WTC11 (cell line): ENCODE measurements at regions not wholly inside any gene's neighbourhood (a gene's known extent, or its start where the extent isn't known, plus 50 kb on each side); places are given as distances from the start of the nearest gene placed in this dataset.

Source experiments
- ATAC-seq: fragments of 200-7000 bp; cut with Tn5 transposase; 2 replicates; pipeline ENCODE4 v1.10.0; 2021; ENCODE audit warnings: mild to moderate bottlenecking, moderate library complexity
- CTCF ChIA-PET: fragments of 300-600 bp; sonication (Branson Sonifier 250); formaldehyde crosslinking; loops from one replicate; lab custom pipeline; 2021; ENCODE audit warnings: antibody characterized with exemption; lab: Charles Lee
- POLR2A ChIA-PET: fragments of 350-600 bp; sonication (Branson Sonifier 250); formaldehyde crosslinking; loops from one replicate; lab custom pipeline; 2021; ENCODE audit warnings: antibody characterized with exemption; lab: Charles Lee
- DNase-seq: peaks from one replicate; pipeline ENCODE4 v3.0.0; 2021; ENCODE audit warnings: low spot score
- H3K27ac Mint-ChIP-seq: 2 replicates; pipeline ENCODE4 v1.8.0; 2021; ENCODE audit warnings: mixed read lengths
- H3K27me3 Mint-ChIP-seq: 2 replicates; pipeline ENCODE4 v1.8.0; 2021; ENCODE audit warnings: low read depth, mild to moderate bottlenecking, moderate library complexity, mixed read lengths
- H3K36me3 Mint-ChIP-seq: 2 replicates; pipeline ENCODE4 v1.8.0; 2021; ENCODE audit warnings: mixed read lengths
- H3K4me1 Mint-ChIP-seq: 2 replicates; pipeline ENCODE4 v1.8.0; 2022; ENCODE audit warnings: mixed read lengths
- H3K4me3 Mint-ChIP-seq: 2 replicates; pipeline ENCODE4 v1.8.0; 2021; ENCODE audit warnings: mild to moderate bottlenecking, moderate library complexity, mixed read lengths
- H3K9me3 Mint-ChIP-seq: 2 replicates; pipeline ENCODE4 v1.8.0; 2021; ENCODE audit warnings: mixed read lengths
- CREM ChIP-seq: sonication (generic); formaldehyde crosslinking; IDR thresholded peaks from 2 replicates; pipeline ENCODE4 v1.8.1; 2022; ENCODE audit warnings: mild to moderate bottlenecking, missing genetic modification reagents, moderate library complexity
- GABPB1 ChIP-seq: sonication (generic); formaldehyde crosslinking; IDR thresholded peaks from 2 replicates; pipeline ENCODE4 v1.8.1; 2023; ENCODE audit warnings: mild to moderate bottlenecking, missing genetic modification reagents
- GRHL2 ChIP-seq: fragments of 250-450 bp; sonication (Bioruptor Pico); IDR thresholded peaks from 2 replicates; pipeline ENCODE4 v1.8.0; 2022; ENCODE audit warnings: mild to moderate bottlenecking, moderate library complexity; ENCODE audit not compliant: insufficient replicate concordance, severe bottlenecking
- NFATC4 ChIP-seq: fragments of 250-450 bp; sonication (Bioruptor Pico); IDR thresholded peaks from 2 replicates; pipeline ENCODE4 v1.9.0; 2021; ENCODE audit warnings: mild to moderate bottlenecking
- NFYB ChIP-seq: sonication (generic); formaldehyde crosslinking; conservative IDR thresholded peaks from 2 replicates; pipeline ENCODE4 v1.8.0; 2022; ENCODE audit warnings: low read depth, missing genetic modification reagents
- NR1H2 ChIP-seq: sonication (generic); formaldehyde crosslinking; IDR thresholded peaks from 2 replicates; pipeline ENCODE4 v1.9.0; 2021; ENCODE audit warnings: mild to moderate bottlenecking, moderate library complexity, missing genetic modification reagents
- PRRX2 ChIP-seq: fragments of 250-450 bp; sonication (Bioruptor Pico); IDR thresholded peaks from 2 replicates; pipeline ENCODE4 v1.8.0; 2021; ENCODE audit warnings: mild to moderate bottlenecking
- SOX15 ChIP-seq: fragments of 250-450 bp; sonication (Bioruptor Pico); IDR thresholded peaks from 2 replicates; pipeline ENCODE4 v1.9.0; 2021; ENCODE audit warnings: mild to moderate bottlenecking
- ZNF396 ChIP-seq: fragments of 250-450 bp; sonication (Bioruptor Pico); IDR thresholded peaks from 2 replicates; pipeline ENCODE4 v1.8.0; 2021; ENCODE audit warnings: mild to moderate bottlenecking, moderate library complexity, borderline replicate concordance
- TF ChIP-seq, protein P1 (sequence below): sonication (generic); formaldehyde crosslinking; IDR thresholded peaks from 2 replicates; pipeline ENCODE4 v1.8.1; 2023; ENCODE audit warnings: mild to moderate bottlenecking, missing genetic modification reagents, moderate library complexity
- TF ChIP-seq, protein P2 (sequence below): sonication (generic); formaldehyde crosslinking; IDR thresholded peaks from 2 replicates; pipeline ENCODE4 v1.8.0; 2023; ENCODE audit warnings: missing genetic modification reagents
- TF ChIP-seq, protein P3 (sequence below): sonication (generic); formaldehyde crosslinking; IDR thresholded peaks from 2 replicates; pipeline ENCODE4 v1.8.0; 2022; ENCODE audit warnings: mild to moderate bottlenecking, missing genetic modification reagents
- TF ChIP-seq, protein P4 (sequence below): sonication (generic); formaldehyde crosslinking; IDR thresholded peaks from 2 replicates; pipeline ENCODE4 v1.8.0; 2023; ENCODE audit warnings: mild to moderate bottlenecking, missing genetic modification reagents
- TF ChIP-seq, protein P5 (sequence below): sonication (generic); formaldehyde crosslinking; IDR thresholded peaks from 2 replicates; pipeline ENCODE4 v1.8.1; 2023; ENCODE audit warnings: mild to moderate bottlenecking, missing genetic modification reagents, borderline replicate concordance
- TF ChIP-seq, protein P6 (sequence below): sonication (generic); formaldehyde crosslinking; IDR thresholded peaks from 2 replicates; pipeline ENCODE4 v1.8.1; 2023; ENCODE audit warnings: mild to moderate bottlenecking, moderate library complexity, missing genetic modification reagents
- TF ChIP-seq, protein P7 (sequence below): sonication (generic); formaldehyde crosslinking; IDR thresholded peaks from 2 replicates; pipeline ENCODE4 v1.8.1; 2023; ENCODE audit warnings: mild to moderate bottlenecking, missing genetic modification reagents

DNA sequence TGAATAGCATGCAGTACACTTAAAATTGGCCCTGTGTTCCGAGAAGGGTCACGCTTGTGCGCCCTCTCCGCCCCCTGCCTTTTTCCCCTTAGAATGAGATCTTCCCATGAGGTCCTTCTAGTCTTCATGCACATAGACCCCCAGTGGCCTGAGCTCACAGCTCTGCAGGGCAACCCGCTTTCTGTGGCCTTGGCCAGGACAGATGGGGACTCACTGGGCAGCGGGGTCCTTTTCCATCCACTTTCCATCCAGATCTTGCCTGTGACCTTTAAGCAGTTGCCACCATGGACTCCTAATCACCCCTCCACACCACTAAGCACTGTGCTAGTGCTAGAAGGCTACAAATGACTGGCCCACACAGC, 244.4 kb downstream of the UACA start (continued):
- TF ChIP-seq, protein P1, sequence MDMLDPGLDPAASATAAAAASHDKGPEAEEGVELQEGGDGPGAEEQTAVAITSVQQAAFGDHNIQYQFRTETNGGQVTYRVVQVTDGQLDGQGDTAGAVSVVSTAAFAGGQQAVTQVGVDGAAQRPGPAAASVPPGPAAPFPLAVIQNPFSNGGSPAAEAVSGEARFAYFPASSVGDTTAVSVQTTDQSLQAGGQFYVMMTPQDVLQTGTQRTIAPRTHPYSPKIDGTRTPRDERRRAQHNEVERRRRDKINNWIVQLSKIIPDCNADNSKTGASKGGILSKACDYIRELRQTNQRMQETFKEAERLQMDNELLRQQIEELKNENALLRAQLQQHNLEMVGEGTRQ (CRISPR knock-in tag): no peak
- TF ChIP-seq NFYB: no peak
- no peak for TF ChIP-seq PRRX2 (CRISPR knock-in tag)
- no peak for TF ChIP-seq SOX15
- no peak for TF ChIP-seq ZNF396 (CRISPR knock-in tag)
- TF ChIP-seq, protein P2, sequence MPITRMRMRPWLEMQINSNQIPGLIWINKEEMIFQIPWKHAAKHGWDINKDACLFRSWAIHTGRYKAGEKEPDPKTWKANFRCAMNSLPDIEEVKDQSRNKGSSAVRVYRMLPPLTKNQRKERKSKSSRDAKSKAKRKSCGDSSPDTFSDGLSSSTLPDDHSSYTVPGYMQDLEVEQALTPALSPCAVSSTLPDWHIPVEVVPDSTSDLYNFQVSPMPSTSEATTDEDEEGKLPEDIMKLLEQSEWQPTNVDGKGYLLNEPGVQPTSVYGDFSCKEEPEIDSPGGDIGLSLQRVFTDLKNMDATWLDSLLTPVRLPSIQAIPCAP (CRISPR knock-in tag): no peak

DNA sequence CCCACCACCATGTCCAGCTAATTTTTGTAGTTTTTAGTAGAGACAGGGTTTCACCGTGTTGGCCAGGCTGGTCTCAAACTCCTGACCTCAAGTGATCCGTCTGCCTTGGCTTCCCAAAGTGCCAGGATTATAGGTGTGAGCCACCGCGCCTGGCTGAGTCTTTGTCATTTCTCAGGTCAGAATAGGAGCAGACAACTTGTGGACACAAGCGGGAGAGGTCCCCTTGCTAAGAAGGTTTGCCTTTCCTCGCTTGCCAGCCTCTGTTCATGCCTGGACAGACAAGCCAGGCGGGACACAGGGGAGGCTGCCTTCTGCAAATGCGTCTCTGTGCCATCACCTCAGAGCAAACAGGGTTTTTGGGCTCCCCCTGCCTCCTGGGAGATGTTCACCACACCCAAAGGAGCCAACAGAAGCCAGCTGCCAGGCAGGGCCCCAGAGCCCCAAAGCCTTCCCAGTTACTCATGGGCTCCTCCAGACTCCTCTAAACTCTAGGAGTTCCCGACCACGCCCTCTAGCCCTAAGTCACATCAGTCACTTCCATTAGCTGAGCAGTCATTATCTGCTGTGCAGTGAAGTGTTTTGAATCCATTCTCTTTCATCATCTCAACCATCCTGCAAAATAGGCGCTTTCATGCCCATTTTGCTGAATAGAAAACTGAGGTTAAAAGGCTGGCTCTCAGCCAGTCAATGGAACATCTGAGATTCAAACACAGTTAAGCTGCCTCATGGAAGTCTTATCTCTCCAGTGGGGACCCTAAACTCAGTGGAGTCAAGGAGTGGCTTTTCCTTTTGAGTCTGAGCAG, 245.0 kb downstream of the UACA start:
- H3K27ac Mint-ChIP-seq: no peak overlapping the region
- POLR2A ChIA-PET: no interaction called here
- H3K4me1 Mint-ChIP-seq: peaks cover 23% of the 10 kb centered on the region
- CTCF ChIA-PET: no interaction called here
- DNase-seq: no peak
- no peaks in the 10 kb centered on the region for H3K27me3 Mint-ChIP-seq
- no peaks in the 10 kb centered on the region for H3K36me3 Mint-ChIP-seq
- no peak overlapping the region for H3K4me3 Mint-ChIP-seq
- no peak for ATAC-seq
- no peaks in the 10 kb centered on the region for H3K9me3 Mint-ChIP-seq
- TF ChIP-seq, protein P3, sequence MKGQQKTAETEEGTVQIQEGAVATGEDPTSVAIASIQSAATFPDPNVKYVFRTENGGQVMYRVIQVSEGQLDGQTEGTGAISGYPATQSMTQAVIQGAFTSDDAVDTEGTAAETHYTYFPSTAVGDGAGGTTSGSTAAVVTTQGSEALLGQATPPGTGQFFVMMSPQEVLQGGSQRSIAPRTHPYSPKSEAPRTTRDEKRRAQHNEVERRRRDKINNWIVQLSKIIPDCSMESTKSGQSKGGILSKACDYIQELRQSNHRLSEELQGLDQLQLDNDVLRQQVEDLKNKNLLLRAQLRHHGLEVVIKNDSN (CRISPR knock-in tag): no peak
- TF ChIP-seq, protein P4, sequence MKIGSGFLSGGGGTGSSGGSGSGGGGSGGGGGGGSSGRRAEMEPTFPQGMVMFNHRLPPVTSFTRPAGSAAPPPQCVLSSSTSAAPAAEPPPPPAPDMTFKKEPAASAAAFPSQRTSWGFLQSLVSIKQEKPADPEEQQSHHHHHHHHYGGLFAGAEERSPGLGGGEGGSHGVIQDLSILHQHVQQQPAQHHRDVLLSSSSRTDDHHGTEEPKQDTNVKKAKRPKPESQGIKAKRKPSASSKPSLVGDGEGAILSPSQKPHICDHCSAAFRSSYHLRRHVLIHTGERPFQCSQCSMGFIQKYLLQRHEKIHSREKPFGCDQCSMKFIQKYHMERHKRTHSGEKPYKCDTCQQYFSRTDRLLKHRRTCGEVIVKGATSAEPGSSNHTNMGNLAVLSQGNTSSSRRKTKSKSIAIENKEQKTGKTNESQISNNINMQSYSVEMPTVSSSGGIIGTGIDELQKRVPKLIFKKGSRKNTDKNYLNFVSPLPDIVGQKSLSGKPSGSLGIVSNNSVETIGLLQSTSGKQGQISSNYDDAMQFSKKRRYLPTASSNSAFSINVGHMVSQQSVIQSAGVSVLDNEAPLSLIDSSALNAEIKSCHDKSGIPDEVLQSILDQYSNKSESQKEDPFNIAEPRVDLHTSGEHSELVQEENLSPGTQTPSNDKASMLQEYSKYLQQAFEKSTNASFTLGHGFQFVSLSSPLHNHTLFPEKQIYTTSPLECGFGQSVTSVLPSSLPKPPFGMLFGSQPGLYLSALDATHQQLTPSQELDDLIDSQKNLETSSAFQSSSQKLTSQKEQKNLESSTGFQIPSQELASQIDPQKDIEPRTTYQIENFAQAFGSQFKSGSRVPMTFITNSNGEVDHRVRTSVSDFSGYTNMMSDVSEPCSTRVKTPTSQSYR: no peak
- no peak for TF ChIP-seq NR1H2 (CRISPR knock-in tag)
- TF ChIP-seq, protein P5, sequence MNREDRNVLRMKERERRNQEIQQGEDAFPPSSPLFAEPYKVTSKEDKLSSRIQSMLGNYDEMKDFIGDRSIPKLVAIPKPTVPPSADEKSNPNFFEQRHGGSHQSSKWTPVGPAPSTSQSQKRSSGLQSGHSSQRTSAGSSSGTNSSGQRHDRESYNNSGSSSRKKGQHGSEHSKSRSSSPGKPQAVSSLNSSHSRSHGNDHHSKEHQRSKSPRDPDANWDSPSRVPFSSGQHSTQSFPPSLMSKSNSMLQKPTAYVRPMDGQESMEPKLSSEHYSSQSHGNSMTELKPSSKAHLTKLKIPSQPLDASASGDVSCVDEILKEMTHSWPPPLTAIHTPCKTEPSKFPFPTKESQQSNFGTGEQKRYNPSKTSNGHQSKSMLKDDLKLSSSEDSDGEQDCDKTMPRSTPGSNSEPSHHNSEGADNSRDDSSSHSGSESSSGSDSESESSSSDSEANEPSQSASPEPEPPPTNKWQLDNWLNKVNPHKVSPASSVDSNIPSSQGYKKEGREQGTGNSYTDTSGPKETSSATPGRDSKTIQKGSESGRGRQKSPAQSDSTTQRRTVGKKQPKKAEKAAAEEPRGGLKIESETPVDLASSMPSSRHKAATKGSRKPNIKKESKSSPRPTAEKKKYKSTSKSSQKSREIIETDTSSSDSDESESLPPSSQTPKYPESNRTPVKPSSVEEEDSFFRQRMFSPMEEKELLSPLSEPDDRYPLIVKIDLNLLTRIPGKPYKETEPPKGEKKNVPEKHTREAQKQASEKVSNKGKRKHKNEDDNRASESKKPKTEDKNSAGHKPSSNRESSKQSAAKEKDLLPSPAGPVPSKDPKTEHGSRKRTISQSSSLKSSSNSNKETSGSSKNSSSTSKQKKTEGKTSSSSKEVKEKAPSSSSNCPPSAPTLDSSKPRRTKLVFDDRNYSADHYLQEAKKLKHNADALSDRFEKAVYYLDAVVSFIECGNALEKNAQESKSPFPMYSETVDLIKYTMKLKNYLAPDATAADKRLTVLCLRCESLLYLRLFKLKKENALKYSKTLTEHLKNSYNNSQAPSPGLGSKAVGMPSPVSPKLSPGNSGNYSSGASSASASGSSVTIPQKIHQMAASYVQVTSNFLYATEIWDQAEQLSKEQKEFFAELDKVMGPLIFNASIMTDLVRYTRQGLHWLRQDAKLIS (CRISPR knock-in tag): no peak
- TF ChIP-seq CREM (CRISPR knock-in tag): no peak
- TF ChIP-seq, protein P6, sequence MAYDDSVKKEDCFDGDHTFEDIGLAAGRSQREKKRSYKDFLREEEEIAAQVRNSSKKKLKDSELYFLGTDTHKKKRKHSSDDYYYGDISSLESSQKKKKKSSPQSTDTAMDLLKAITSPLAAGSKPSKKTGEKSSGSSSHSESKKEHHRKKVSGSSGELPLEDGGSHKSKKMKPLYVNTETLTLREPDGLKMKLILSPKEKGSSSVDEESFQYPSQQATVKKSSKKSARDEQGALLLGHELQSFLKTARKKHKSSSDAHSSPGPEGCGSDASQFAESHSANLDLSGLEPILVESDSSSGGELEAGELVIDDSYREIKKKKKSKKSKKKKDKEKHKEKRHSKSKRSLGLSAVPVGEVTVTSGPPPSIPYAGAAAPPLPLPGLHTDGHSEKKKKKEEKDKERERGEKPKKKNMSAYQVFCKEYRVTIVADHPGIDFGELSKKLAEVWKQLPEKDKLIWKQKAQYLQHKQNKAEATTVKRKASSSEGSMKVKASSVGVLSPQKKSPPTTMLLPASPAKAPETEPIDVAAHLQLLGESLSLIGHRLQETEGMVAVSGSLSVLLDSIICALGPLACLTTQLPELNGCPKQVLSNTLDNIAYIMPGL (CRISPR knock-in tag): no peak
- no peak for TF ChIP-seq GABPB1 (CRISPR knock-in tag)
- TF ChIP-seq, protein P7, sequence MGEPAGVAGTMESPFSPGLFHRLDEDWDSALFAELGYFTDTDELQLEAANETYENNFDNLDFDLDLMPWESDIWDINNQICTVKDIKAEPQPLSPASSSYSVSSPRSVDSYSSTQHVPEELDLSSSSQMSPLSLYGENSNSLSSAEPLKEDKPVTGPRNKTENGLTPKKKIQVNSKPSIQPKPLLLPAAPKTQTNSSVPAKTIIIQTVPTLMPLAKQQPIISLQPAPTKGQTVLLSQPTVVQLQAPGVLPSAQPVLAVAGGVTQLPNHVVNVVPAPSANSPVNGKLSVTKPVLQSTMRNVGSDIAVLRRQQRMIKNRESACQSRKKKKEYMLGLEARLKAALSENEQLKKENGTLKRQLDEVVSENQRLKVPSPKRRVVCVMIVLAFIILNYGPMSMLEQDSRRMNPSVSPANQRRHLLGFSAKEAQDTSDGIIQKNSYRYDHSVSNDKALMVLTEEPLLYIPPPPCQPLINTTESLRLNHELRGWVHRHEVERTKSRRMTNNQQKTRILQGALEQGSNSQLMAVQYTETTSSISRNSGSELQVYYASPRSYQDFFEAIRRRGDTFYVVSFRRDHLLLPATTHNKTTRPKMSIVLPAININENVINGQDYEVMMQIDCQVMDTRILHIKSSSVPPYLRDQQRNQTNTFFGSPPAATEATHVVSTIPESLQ: no peak
- TF ChIP-seq SOX15: no peak
- TF ChIP-seq NFATC4 (CRISPR knock-in tag): no peak
- TF ChIP-seq GRHL2 (CRISPR knock-in tag): no peak
